Endothelial cell of umbilical vein (primary cell): ENCODE measurements at regions not wholly inside any gene's neighbourhood (a gene's known extent, or its start where the extent isn't known, plus 50 kb on each side); places are given as distances from the start of the nearest gene placed in this dataset.

ENCODE experiments used
- CTCF ChIP-seq, 2 donors: IDR thresholded peaks; 1 replicate in 1 of 2; 2 replicates in 1 of 2; pipeline ENCODE4 v1.5.1; 2011; ENCODE audit warnings: low read length in 2 of 2, mild to moderate bottlenecking in 2 of 2, moderate library complexity in 2 of 2, control low read depth in 1 of 2, inconsistent platforms in 1 of 2, low read depth in 1 of 2; ENCODE audit not compliant: insufficient read depth in 1 of 2; ENCODE audit errors: extremely low read depth in 1 of 2
- EZH2 ChIP-seq: IDR thresholded peaks from 2 replicates; pipeline ENCODE4 v1.6.1; 2012; ENCODE audit warnings: borderline replicate concordance, low read depth, mild to moderate bottlenecking, moderate library complexity, low read length, inconsistent platforms; ENCODE audit not compliant: severe bottlenecking
- FOS ChIP-seq: IDR thresholded peaks from 2 replicates; pipeline ENCODE4 v1.6.1; 2011; ENCODE audit warnings: mild to moderate bottlenecking, low read length, moderate library complexity, borderline replicate concordance; ENCODE audit not compliant: insufficient read depth
- JUN ChIP-seq: IDR thresholded peaks from 2 replicates; pipeline ENCODE4 v1.6.1; 2011; ENCODE audit warnings: borderline replicate concordance, low read depth; ENCODE audit not compliant: insufficient read length, insufficient read depth
- MAX ChIP-seq: IDR thresholded peaks from 2 replicates; pipeline ENCODE4 v1.6.1; 2011; ENCODE audit not compliant: insufficient read depth, insufficient read length
- MYC ChIP-seq: IDR thresholded peaks from one replicate; pipeline ENCODE4 v1.6.1; 2011; ENCODE audit warnings: mild to moderate bottlenecking, low read depth, low read length
- POLR2A ChIP-seq: IDR thresholded peaks from 2 replicates; pipeline ENCODE4 v1.6.1; 2012; ENCODE audit warnings: low read depth, mild to moderate bottlenecking, control low read depth, low read length
- POLR2AphosphoS5 ChIP-seq: IDR thresholded peaks from 2 replicates; pipeline ENCODE4 v1.6.1; 2012; ENCODE audit warnings: low read depth, mild to moderate bottlenecking, control low read depth, low read length, moderate library complexity; ENCODE audit not compliant: insufficient read depth

- TF ChIP-seq MAX = no peak
- TF ChIP-seq CTCF (IDR thresholded peaks at IDR 0.05; ENCODE audit: extremely low read depth in 1 of 2, insufficient read depth in 1 of 2, low read depth in 1 of 2, low read length in 2 of 2) = no peak
- no peak for TF ChIP-seq EZH2
- no peak for TF ChIP-seq POLR2A
- no peak for TF ChIP-seq POLR2AphosphoS5
- no peak for TF ChIP-seq JUN
- no peak for TF ChIP-seq FOS
- TF ChIP-seq MYC = no peak
Measured at GRCh38 chr6:121984956-121985355, 414.5 kb upstream of the HSF2 start.
